ENCODE measurements at regions not wholly inside any gene's neighbourhood (a gene's known extent, or its start where the extent isn't known, plus 50 kb on each side); places are given as distances from the start of the nearest gene placed in this dataset.
A peak's percentile ranks its signal among the peaks of the same experiment; 100 is the strongest.
"Not testable (repeated sequence)": the region's sequence is repeated elsewhere in the genome, so short reads cannot be mapped to it uniquely, and the experiment has no call there.

- DNase-seq (ENCODE audit: low read depth), result no peak
Observed at GRCh38 chr10:109650228-109650627, 273.1 kb downstream of the XPNPEP1 start.

DNA sequence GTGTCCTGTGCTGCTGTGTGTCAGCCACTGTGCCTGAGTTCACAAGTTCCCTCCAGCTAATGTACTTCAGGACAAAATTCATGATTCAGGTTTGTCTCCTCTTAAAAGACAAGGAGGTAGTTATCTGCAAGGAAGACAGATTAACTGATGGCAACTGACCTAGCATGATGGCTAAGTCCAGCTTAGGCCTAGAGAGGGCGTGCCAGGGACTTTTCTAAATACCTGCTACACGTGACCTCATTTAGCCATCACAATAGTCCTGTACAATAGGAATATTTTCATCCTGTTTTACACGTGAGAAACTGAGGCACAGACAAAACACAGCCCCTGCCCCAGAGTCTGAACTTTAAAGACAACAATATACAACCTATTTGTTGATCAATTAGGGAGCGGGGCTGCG is 275.7 kb downstream of the XPNPEP1 start:
- no peak for DNase-seq (ENCODE audit: low read depth)

- DNase-seq (ENCODE audit: low read depth), result no peak
Observed at GRCh38 chr10:109633846-109634245, 289.5 kb downstream of the XPNPEP1 start.

GRCh38 chr10:109633017-109633416 is 290.3 kb downstream of the XPNPEP1 start:
- DNase-seq (ENCODE audit: low read depth), result not testable (repeated sequence)

- DNase-seq (ENCODE audit: low read depth), result no peak
Observed at GRCh38 chr10:109624939-109625338, 298.4 kb downstream of the XPNPEP1 start.

GRCh38 chr10:109622566-109622965 is 300.7 kb downstream of the XPNPEP1 start:
- DNase-seq (ENCODE audit: low read depth), result no peak

DNA sequence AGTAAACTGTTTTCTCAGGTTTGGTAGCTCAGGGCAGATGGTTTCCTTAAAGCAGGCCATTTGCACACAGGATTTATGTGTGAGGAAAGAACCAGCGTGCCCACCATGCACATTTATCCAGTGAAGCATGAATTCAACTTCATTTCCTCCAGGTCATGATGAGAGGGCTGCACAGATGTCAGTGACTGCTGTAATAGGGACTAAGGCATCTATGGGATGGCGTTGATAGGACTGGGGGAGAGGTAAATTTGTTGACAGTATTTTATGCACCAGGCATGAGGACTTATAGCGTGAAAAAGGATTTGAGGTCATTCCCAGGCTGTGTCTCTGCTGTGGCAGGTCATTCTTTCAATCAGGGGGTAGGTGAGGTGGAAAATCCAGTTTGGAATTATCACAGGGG is 302.9 kb downstream of the XPNPEP1 start:
- DNase-seq (ENCODE audit: low read depth), result no peak

DNA sequence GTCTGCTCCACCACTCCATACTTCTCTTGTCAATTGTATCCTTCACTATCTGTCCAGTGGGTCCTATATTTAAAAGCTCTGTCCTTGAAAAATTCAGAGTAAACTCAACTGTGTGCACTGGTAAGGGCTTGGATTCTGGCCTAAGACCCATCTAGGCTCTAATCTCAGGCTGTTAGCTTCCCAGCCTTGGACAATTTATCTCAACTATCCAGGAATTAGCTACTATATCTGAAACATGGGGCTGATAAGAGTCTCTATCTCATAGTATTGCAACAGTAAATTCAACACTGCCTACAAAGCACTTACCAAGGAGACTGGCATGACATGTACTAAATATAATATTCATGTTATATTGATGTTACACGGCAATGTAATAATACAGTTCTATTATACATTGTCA is 303.4 kb downstream of the XPNPEP1 start:
- DNase-seq (ENCODE audit: low read depth), result no peak

DNA sequence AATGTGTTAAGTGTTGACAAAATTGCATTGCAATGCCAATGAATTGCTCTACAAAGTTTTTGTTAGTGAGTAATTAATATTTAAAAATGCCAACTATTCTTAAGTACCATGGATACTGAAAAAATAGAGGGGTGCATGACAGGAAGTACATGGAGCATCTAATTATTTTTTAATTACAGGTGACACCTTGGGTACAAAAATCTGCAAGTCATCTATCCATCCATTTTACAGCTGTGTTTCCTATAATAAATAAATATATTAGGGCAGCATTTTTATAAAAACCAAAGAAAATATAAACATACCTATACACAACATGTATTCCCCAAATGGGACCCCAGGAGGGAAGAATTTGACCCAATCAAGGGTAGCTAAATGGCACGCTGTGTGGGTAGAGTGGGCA is 304.6 kb downstream of the XPNPEP1 start:
- no peak for DNase-seq (ENCODE audit: low read depth)

GRCh38 chr10:109618301-109618700 is 305.0 kb downstream of the XPNPEP1 start:
- DNase-seq (ENCODE audit: low read depth), result no peak

GRCh38 chr10:109616359-109616980 is 306.8 kb downstream of the XPNPEP1 start:
- DNase-seq (ENCODE audit: low read depth), result no peak

DNA sequence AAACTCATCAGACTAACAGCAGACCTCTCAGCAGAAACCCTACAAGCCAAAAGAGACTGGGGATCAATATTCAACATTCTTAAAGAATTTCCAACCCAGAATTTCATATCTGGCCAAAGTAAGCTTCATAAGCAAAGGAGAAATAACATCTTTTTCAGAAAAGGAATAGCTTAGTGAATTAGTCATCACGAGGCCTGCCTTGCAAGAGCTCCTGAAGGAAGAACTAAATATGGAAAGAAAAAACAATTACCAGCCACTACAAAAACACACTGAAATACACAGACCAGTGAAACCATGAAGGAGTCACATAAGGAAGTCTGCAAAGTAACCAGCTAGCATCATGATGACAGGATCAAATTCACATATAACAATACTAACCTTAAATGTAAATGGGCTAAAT is 328.0 kb downstream of the XPNPEP1 start:
- peak; percentile 11 for DNase-seq (ENCODE audit: low read depth)

DNA sequence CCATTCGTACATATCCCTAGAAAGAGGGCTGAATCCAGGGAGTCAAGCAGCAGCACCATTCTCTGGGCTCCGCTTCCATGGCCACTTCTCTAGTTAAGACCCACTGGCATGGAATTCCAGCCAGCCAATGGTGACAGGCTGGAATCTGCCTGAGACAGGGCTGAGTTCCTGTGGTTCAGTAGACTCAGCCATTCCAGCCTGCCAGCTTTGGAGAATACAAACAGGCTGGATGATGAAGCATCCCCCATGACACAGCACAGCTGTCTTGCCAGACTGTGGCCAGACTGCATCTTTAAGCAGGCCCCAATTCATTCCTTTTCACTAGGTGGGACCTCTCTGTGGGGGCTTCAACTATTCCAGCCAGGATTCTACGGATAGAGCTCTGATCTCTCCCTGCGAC is 329.6 kb downstream of the XPNPEP1 start:
- peak; percentile 13 for DNase-seq (ENCODE audit: low read depth)

DNA sequence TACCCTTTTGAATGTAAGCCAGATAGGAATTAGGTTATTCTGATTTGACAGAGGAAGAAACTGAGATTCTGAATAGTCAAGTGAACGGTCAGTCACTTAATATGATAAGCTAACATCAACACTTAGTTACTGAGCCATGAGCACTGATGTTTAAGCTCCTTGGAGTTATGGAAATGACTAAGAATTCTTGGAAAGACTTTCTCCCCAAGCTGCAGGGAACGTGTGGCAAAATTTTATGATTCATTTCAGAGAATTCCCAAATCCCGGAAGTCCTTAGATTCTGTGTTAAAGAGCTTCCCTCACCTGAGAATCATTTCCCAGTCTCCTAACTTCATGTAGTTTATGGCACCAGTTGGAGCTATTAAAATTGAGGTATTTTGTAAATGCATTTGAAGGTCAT is 330.9 kb downstream of the XPNPEP1 start:
- no peak for DNase-seq (ENCODE audit: low read depth)

- DNase-seq (ENCODE audit: low read depth), result no peak
Observed at GRCh38 chr10:109591601-109592000, 331.7 kb downstream of the XPNPEP1 start.

- DNase-seq (ENCODE audit: low read depth), result no peak
Observed at GRCh38 chr10:109588259-109588658, 335.1 kb downstream of the XPNPEP1 start.

DNA sequence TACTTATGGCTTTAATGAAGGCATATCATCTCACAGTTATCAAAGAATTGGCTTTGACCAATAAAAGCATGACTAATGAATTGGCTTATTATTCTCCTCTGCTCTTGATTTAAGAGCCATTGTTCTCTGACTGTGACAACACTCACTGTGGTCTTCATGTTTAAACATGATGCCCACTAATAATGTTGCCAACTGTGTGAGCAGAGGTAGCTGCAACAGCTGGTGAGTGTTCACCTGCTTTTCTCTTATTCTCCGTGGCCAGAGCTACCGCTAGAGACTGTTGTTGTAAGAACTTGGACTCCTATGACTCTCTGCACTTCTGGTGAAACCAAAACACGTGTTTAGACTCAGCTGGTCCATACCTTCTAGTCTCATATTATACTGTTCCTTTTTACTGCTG is 335.9 kb downstream of the XPNPEP1 start:
- DNase-seq (ENCODE audit: low read depth), result no peak

- DNase-seq (ENCODE audit: low read depth), result no peak
Observed at GRCh38 chr10:109556399-109556798, 366.9 kb downstream of the XPNPEP1 start.

DNA sequence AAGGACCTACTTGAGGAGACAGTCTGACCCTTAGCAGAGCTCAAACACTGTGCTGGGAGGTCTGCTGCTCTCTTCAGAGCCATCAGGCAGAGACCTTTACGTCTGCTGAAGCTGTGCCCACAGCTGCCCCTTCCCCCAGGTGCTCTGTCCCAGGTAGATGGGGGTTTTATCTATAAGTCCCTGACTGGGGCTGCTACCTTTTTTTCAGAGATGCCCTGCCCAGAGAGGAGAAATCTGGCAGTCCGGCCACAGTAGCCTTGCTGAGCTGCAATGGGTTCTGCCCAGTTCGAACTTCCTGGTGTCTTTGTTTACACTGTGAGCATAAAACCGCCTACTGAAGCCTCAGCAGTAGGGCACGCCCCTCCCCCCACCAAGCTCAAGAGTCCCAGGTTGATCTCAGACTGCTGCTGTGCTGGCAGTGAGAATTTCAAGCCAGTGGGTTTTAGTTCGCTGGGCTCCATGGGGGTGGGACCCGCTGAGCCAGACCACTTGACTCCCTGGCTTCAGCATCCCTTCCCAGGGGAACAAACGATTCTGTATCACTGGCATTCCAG is 381.2 kb downstream of the XPNPEP1 start:
- DNase-seq (ENCODE audit: low read depth), result not testable (repeated sequence)

GRCh38 chr10:109534193-109534592 is 389.1 kb downstream of the XPNPEP1 start:
- DNase-seq (ENCODE audit: low read depth), result no peak

DNA sequence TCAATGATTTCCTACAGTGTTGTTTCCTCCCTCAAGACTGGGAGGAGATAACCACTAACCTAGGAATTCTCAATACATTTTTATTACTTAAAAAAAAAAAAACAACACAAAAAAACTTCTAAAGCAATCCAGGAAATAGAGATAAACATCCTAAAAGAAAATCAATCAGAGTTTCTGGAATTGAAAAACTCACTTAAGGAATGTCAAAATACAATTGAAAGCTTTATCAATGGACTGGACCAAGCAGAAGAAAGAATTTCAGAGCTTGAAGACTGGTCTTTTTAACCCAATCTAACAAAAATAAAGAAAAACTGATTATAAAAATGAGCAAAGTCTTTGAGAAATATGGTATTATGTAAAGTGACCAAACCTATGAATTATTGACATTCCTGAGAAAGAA is 394.1 kb downstream of the XPNPEP1 start:
- DNase-seq (ENCODE audit: low read depth), result no peak

- DNase-seq (ENCODE audit: low read depth), result no peak
Observed at GRCh38 chr10:109517748-109518147, 405.6 kb downstream of the XPNPEP1 start.

GRCh38 chr10:109504401-109504800 is 418.9 kb downstream of the XPNPEP1 start:
- DNase-seq (ENCODE audit: low read depth), result peak; percentile 26

- DNase-seq (ENCODE audit: low read depth), result no peak
Observed at GRCh38 chr10:109487691-109488090, 435.6 kb downstream of the XPNPEP1 start.

Measured in EH (cell line).